ENCODE measurements at regions not wholly inside any gene's neighbourhood (a gene's known extent, or its start where the extent isn't known, plus 50 kb on each side); places are given as distances from the start of the nearest gene placed in this dataset.

DNA sequence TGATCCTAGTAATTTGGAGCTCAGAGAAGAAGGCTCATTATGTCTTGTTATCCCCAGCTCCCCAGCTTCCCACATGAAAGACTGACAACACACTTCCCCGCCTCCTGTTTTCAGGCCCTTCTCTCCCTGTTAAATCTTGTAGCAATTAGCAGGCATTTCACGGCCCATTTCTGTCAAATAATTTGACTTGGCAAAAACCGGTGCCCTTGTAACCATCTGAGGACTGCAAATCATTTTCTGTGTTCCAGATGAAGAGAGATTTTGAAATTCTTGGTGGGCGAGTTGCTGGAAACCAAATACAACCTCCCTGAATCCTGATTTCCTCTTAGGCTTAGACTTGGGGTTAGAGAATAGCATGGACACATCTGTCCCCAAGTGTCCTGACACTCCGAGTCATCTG lies 109.7 kb downstream of the MSX2 start:
- Histone ChIP-seq H3K36me3 (ENCODE audit: control insufficient read depth, insufficient read depth, low read length) (no peaks in the 10 kb centered on the region), H3K4me3 (ENCODE audit: insufficient read depth, low read depth, low read length, poor library complexity, severe bottlenecking) (no peak overlapping the region), H3K4me1 (ENCODE audit: control insufficient read depth, insufficient read depth, low read length, poor library complexity, severe bottlenecking) (no peaks in the 10 kb centered on the region), H3K27ac (ENCODE audit: insufficient read depth, low read length, poor library complexity, severe bottlenecking) (no peak overlapping the region), H3K27me3 (replicated peaks; ENCODE audit: control insufficient read depth, insufficient read depth, low read length, poor library complexity, severe bottlenecking) (peaks cover 3% of the 10 kb centered on the region), H3K9me3 (ENCODE audit: control insufficient read depth, low read length) (no peaks in the 10 kb centered on the region)
- no peak for DNase-seq

DNA sequence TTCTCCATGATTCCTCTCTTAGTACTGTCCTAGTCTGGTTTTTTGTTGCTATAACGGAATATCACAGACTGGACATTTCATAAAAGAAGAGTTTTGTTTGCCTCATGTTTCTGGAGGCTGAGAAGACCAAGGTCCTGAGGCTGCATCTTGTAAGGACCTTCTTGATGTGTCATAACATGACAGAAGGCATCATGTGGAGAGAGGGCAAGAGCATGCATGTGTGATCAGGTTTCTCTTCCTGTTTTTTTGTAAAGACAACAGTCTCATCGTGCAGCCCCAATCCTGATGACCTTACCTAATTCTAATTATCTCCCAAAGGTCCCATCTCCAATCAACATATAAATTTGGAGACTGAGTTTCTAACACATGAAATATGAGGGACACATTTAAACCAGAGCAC lies 108.4 kb downstream of the MSX2 start:
- Histone ChIP-seq H3K4me1 (ENCODE audit: control insufficient read depth, insufficient read depth, low read length, poor library complexity, severe bottlenecking) (no peaks in the 10 kb centered on the region), H3K27ac (ENCODE audit: insufficient read depth, low read length, poor library complexity, severe bottlenecking) (no peak overlapping the region), H3K4me3 (ENCODE audit: insufficient read depth, low read depth, low read length, poor library complexity, severe bottlenecking) (no peak overlapping the region), H3K36me3 (ENCODE audit: control insufficient read depth, insufficient read depth, low read length) (no peaks in the 10 kb centered on the region), H3K27me3 (replicated peaks; ENCODE audit: control insufficient read depth, insufficient read depth, low read length, poor library complexity, severe bottlenecking) (peaks cover 3% of the 10 kb centered on the region), H3K9me3 (ENCODE audit: control insufficient read depth, low read length) (no peaks in the 10 kb centered on the region)
- DNase-seq: no peak

DNA sequence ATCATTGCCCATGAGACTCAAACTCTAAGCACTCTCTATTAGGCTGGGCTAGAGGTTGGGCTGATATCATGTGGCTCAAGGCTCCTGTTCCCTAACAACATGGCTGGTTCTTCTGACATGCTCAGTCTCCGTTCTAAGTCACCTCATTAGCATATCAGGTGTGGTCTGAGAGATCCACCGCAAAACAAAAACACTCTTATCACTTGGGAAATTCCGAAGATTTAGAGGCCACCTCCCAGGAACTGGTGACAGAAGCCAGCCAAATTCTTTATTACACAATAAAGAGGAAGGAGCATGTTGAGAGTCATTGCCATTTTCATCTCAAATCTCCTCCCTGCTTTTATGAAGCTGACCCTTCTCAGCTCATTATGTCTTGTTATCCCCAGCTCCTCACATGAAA lies 107.6 kb downstream of the MSX2 start:
- H3K9me3 ChIP-seq (ENCODE audit: control insufficient read depth, low read length): no peaks in the 10 kb centered on the region
- H3K27me3 ChIP-seq (replicated peaks; ENCODE audit: control insufficient read depth, insufficient read depth, low read length, poor library complexity, severe bottlenecking): peaks cover 3% of the 10 kb centered on the region
- H3K27ac ChIP-seq (ENCODE audit: insufficient read depth, low read length, poor library complexity, severe bottlenecking): no peak overlapping the region
- H3K4me3 ChIP-seq (ENCODE audit: insufficient read depth, low read depth, low read length, poor library complexity, severe bottlenecking): no peak overlapping the region
- no peaks in the 10 kb centered on the region for H3K4me1 ChIP-seq (ENCODE audit: control insufficient read depth, insufficient read depth, low read length, poor library complexity, severe bottlenecking)
- H3K36me3 ChIP-seq (ENCODE audit: control insufficient read depth, insufficient read depth, low read length): no peaks in the 10 kb centered on the region
- no peak for DNase-seq

DNA sequence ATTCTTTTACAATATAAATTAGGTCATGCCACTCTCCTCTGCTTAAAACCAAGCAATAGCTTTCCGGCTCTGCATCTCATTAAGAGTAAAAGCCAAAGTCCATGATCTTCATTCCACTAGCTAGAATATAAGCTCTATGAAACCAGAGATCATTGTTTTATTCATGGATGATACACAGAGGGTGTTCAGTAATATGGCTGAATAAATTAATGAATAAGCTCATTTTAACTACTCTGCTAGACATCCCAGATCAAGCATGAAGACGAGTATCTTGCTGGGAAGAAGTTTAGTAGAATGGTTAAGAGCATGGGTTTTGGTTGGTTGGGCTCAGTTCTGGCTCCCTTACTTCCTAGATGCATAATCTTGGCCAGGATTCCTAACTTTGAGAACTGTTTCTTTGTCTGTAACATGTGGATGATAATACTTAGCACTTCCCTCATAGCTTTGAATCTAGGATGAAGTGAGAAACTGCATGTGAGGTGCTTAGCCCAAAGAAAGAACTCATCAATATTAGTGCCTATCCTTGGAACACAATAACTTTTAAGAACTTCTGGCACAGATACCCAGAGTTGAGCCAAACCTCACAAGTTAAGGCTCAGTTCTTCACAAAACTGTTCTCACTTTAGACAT lies 106.8 kb downstream of the MSX2 start:
- Histone ChIP-seq H3K27ac (ENCODE audit: insufficient read depth, low read length, poor library complexity, severe bottlenecking) (no peak overlapping the region), H3K4me3 (ENCODE audit: insufficient read depth, low read depth, low read length, poor library complexity, severe bottlenecking) (no peak overlapping the region), H3K36me3 (ENCODE audit: control insufficient read depth, insufficient read depth, low read length) (no peaks in the 10 kb centered on the region), H3K9me3 (ENCODE audit: control insufficient read depth, low read length) (no peaks in the 10 kb centered on the region), H3K27me3 (replicated peaks; ENCODE audit: control insufficient read depth, insufficient read depth, low read length, poor library complexity, severe bottlenecking) (peaks cover 3% of the 10 kb centered on the region), H3K4me1 (ENCODE audit: control insufficient read depth, insufficient read depth, low read length, poor library complexity, severe bottlenecking) (no peaks in the 10 kb centered on the region)
- no peak for DNase-seq

DNA sequence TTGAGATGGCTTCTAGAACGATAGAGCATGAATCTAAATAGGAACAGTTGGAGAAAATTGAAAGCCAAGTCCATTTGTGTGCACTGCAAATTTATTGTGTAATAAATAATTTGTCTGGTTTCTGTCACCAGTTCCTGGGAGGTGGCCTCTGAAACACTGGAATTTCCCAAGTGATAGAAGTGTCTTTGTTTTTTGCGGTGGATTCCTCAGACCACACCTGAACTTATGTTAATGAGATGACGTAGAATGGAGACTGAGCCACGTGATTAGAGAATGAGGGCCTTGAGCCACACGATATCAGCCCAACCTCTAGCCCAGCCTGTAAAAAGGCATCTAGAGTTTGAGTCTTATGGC lies 105.1 kb downstream of the MSX2 start:
- H3K27ac ChIP-seq (ENCODE audit: insufficient read depth, low read length, poor library complexity, severe bottlenecking): no peak overlapping the region
- no peak overlapping the region for H3K4me3 ChIP-seq (ENCODE audit: insufficient read depth, low read depth, low read length, poor library complexity, severe bottlenecking)
- no peaks in the 10 kb centered on the region for H3K36me3 ChIP-seq (ENCODE audit: control insufficient read depth, insufficient read depth, low read length)
- H3K9me3 ChIP-seq (ENCODE audit: control insufficient read depth, low read length): no peaks in the 10 kb centered on the region
- H3K27me3 ChIP-seq (replicated peaks; ENCODE audit: control insufficient read depth, insufficient read depth, low read length, poor library complexity, severe bottlenecking): no peaks in the 10 kb centered on the region
- no peak for DNase-seq
- no peaks in the 10 kb centered on the region for H3K4me1 ChIP-seq (ENCODE audit: control insufficient read depth, insufficient read depth, low read length, poor library complexity, severe bottlenecking)

DNA sequence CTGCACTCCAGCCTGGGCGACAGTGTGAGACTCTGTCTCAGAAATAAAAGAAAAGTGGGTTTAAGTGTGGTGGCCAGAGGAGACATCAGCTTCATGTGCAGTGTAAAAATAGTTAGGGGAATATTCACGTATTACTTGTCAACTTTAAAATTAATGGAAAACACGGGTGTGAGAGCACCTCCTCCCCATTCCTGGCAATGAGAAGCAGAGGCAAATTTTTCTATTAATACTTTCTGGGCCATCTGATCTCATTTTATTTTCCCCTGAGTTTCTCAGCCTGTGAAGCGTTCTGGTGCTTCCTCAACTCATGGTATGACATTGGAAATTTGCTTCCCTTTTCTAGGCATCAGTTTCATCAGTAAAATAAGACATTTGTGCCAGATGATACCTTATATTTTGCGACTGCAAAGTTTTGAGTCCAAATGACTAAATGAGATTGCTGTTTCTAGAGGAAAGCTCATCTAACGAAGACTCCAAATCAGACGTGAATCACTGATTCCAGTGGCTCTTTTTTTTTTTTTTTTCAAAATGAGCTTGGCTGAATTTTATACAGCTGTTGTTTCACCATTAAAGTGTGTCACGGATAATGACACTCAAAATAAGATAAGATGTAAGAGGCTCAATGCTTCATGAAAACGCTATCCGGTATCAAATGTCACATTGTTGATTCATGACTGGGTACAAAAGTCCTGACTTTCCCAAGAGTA lies 104.6 kb downstream of the MSX2 start:
- H3K9me3 ChIP-seq (ENCODE audit: control insufficient read depth, low read length): no peaks in the 10 kb centered on the region
- H3K27me3 ChIP-seq (replicated peaks; ENCODE audit: control insufficient read depth, insufficient read depth, low read length, poor library complexity, severe bottlenecking): no peaks in the 10 kb centered on the region
- H3K4me1 ChIP-seq (ENCODE audit: control insufficient read depth, insufficient read depth, low read length, poor library complexity, severe bottlenecking): no peaks in the 10 kb centered on the region
- H3K27ac ChIP-seq (ENCODE audit: insufficient read depth, low read length, poor library complexity, severe bottlenecking): no peak overlapping the region
- no peak overlapping the region for H3K4me3 ChIP-seq (ENCODE audit: insufficient read depth, low read depth, low read length, poor library complexity, severe bottlenecking)
- no peak for DNase-seq
- no peaks in the 10 kb centered on the region for H3K36me3 ChIP-seq (ENCODE audit: control insufficient read depth, insufficient read depth, low read length)

DNA sequence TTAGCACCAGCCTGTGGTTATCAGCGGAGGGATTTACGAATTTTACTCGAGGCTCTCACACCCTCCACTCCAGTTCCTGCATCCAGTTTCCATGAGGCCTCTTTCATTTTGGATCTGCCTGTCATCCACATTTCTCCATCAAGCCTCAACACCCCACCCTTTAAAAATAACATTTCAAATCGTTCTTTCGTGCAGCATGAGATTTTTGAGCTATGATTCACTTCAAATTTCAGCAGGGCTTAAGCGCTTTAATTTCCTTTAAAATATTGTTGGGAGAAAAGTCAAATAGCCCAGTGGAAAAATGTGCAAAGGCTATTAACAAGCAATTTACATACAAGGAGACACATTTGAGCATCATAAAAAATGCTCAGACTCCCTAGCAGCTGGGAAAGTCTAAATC lies 103.2 kb downstream of the MSX2 start:
- Histone ChIP-seq H3K4me1 (ENCODE audit: control insufficient read depth, insufficient read depth, low read length, poor library complexity, severe bottlenecking) (no peaks in the 10 kb centered on the region), H3K27ac (ENCODE audit: insufficient read depth, low read length, poor library complexity, severe bottlenecking) (no peak overlapping the region), H3K4me3 (ENCODE audit: insufficient read depth, low read depth, low read length, poor library complexity, severe bottlenecking) (no peak overlapping the region), H3K9me3 (ENCODE audit: control insufficient read depth, low read length) (no peaks in the 10 kb centered on the region), H3K27me3 (replicated peaks; ENCODE audit: control insufficient read depth, insufficient read depth, low read length, poor library complexity, severe bottlenecking) (no peaks in the 10 kb centered on the region), H3K36me3 (ENCODE audit: control insufficient read depth, insufficient read depth, low read length) (no peaks in the 10 kb centered on the region)
- DNase-seq: no peak

DNA sequence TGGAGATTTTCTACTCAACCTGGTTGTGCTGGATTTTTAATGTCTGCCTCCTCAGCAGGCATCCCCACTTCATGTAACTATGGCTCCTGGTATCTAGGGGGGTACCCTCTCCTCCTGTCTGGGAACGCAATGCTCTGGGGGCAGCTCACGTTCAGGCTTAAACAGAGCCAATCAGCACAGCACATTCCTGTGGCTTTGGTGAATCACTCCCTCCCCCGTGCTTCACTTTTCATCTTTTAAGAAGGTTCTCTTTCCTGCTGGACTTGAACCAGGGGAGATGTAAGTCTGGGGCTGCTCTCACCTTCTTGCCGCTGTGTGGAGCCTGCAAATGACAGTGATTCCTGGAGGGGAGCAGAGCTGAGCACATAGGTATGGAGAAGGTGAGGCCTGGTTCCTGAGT lies 101.2 kb downstream of the MSX2 start:
- no peaks in the 10 kb centered on the region for H3K9me3 ChIP-seq (ENCODE audit: control insufficient read depth, low read length)
- no peak overlapping the region for H3K27ac ChIP-seq (ENCODE audit: insufficient read depth, low read length, poor library complexity, severe bottlenecking)
- DNase-seq: no peak
- H3K4me3 ChIP-seq (ENCODE audit: insufficient read depth, low read depth, low read length, poor library complexity, severe bottlenecking): no peak overlapping the region
- H3K36me3 ChIP-seq (ENCODE audit: control insufficient read depth, insufficient read depth, low read length): no peaks in the 10 kb centered on the region
- H3K4me1 ChIP-seq (ENCODE audit: control insufficient read depth, insufficient read depth, low read length, poor library complexity, severe bottlenecking): no peaks in the 10 kb centered on the region
- no peaks in the 10 kb centered on the region for H3K27me3 ChIP-seq (replicated peaks; ENCODE audit: control insufficient read depth, insufficient read depth, low read length, poor library complexity, severe bottlenecking)

DNA sequence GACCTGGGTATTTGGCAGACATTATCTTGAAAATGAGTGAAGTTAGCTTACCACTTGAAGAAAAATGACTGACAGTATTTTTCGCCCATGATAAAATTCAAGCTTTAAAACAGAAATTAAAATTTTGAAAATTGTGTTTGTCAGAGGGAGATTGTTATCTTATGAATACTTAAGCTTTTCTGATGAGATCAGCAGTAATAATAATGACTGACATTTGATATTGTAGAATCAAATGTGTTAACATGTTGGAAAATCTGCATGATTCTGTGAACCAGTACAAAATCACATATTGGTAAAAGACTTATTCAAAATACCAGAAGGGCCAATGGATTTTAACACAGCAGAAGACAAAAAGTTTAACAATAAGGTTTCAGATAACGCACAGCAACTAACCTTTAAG lies 94.0 kb downstream of the MSX2 start:
- Histone ChIP-seq H3K27me3 (replicated peaks; ENCODE audit: control insufficient read depth, insufficient read depth, low read length, poor library complexity, severe bottlenecking) (no peaks in the 10 kb centered on the region), H3K27ac (ENCODE audit: insufficient read depth, low read length, poor library complexity, severe bottlenecking) (no peak overlapping the region), H3K9me3 (ENCODE audit: control insufficient read depth, low read length) (no peaks in the 10 kb centered on the region), H3K4me3 (ENCODE audit: insufficient read depth, low read depth, low read length, poor library complexity, severe bottlenecking) (no peak overlapping the region), H3K4me1 (ENCODE audit: control insufficient read depth, insufficient read depth, low read length, poor library complexity, severe bottlenecking) (no peaks in the 10 kb centered on the region), H3K36me3 (ENCODE audit: control insufficient read depth, insufficient read depth, low read length) (no peaks in the 10 kb centered on the region)
- no peak for DNase-seq

DNA sequence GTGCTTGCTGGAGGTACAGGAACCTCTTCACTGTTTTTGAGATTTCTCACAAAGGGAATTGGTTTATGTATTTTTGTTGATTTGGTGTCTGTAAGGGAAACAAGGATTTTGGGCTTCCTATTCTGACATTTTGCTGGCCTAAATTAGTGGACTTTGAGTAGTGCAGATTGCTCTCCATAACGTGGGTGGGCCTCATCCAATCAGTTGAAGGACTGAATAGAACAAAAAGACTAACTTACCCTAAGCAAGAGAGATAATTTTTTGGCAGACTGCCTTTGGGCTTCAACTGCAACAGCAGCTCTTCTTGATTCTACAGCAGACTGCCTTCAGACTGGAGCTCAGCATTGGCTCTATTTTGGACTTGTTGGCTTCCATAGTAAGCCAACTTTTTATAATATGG lies 93.2 kb downstream of the MSX2 start:
- Histone ChIP-seq H3K9me3 (ENCODE audit: control insufficient read depth, low read length) (no peaks in the 10 kb centered on the region), H3K36me3 (ENCODE audit: control insufficient read depth, insufficient read depth, low read length) (no peaks in the 10 kb centered on the region), H3K4me3 (ENCODE audit: insufficient read depth, low read depth, low read length, poor library complexity, severe bottlenecking) (no peak overlapping the region), H3K27ac (ENCODE audit: insufficient read depth, low read length, poor library complexity, severe bottlenecking) (no peak overlapping the region), H3K4me1 (ENCODE audit: control insufficient read depth, insufficient read depth, low read length, poor library complexity, severe bottlenecking) (no peaks in the 10 kb centered on the region), H3K27me3 (replicated peaks; ENCODE audit: control insufficient read depth, insufficient read depth, low read length, poor library complexity, severe bottlenecking) (no peaks in the 10 kb centered on the region)
- no peak for DNase-seq

Measured in effector memory CD4-positive, alpha-beta T cell (primary cell).